Vagina (tissue), 2 donors: ENCODE measurements at regions not wholly inside any gene's neighbourhood (a gene's known extent, or its start where the extent isn't known, plus 50 kb on each side); places are given as distances from the start of the nearest gene placed in this dataset.

ENCODE experiments used
- DNase-seq, 2 donors: peaks; one replicate each; pipeline ENCODE4 v3.0.0-alpha.2; 2017; ENCODE audit errors: extremely low spot score in 2 of 2
- H3K27ac ChIP-seq: fragments of 200-600 bp; sonication (generic); one replicate; pipeline ENCODE4 v1.5.1; 2019
- H3K27me3 ChIP-seq: fragments of 200-600 bp; sonication (generic); one replicate; pipeline ENCODE4 v1.5.1; 2019
- H3K36me3 ChIP-seq, 2 donors: fragments of 200-600 bp; sonication (generic); one replicate each; pipeline ENCODE4 v1.5.1; 2017 to 2019
- H3K4me1 ChIP-seq: fragments of 200-600 bp; sonication (generic); one replicate; pipeline ENCODE4 v1.5.1; 2019
- H3K4me3 ChIP-seq, 2 donors: fragments of 200-600 bp; sonication (generic); 1 replicate in 1 of 2; 2 replicates in 1 of 2; pipeline ENCODE4 v1.5.1; 2016 to 2019
- H3K9me3 ChIP-seq: fragments of 200-600 bp; sonication (generic); one replicate; pipeline ENCODE4 v1.5.1; 2019
- CTCF ChIP-seq, 3 experiments: fragments of 450-650 bp in 2 of 3; fragments of 200-600 bp in 1 of 3; sonication (generic) in 1 of 3; IDR thresholded peaks; one replicate each; pipeline ENCODE4 v1.5.1; 2017 to 2019; ENCODE audit warnings: antibody characterized with exemption in 3 of 3, mild to moderate bottlenecking in 2 of 3, moderate library complexity in 2 of 3
- POLR2A ChIP-seq, 2 donors: fragments of 450-650 bp; IDR thresholded peaks; one replicate each; pipeline ENCODE4 v1.6.1; 2017; ENCODE audit warnings: antibody characterized with exemption in 2 of 2, mild to moderate bottlenecking in 2 of 2, moderate library complexity in 2 of 2
- POLR2AphosphoS5 ChIP-seq, 2 donors: sonication (generic); formaldehyde crosslinking; IDR thresholded peaks; one replicate each; pipeline ENCODE4 v1.9.0; 2017; ENCODE audit warnings: antibody characterized with exemption in 2 of 2, mild to moderate bottlenecking in 2 of 2, low read depth in 1 of 2; ENCODE audit not compliant: insufficient read depth in 1 of 2
- intact Hi-C: fragments of 100-400 bp; cut with DNase I; formaldehyde crosslinking; loops from one replicate; pipeline ENCODE4 v1.15.1; 2023

DNA sequence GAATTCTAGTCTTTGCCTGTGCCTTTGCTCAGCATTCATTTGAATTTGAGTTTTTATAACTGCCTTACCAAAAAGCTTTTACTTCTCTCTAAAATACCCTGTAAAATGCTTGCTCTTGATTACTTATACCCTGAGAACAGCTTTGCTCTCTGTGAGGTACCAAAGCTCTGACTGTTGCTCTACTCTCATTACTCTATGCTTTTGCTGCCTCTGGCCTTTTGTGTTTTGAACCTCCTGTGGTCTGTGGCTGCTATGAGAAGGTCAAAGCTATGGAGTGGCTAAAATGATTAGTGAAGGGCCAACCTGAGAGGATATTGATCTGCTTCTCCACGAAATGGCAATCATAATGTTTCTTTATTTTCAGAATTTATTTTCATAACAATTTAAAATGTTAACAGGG, 375.6 kb upstream of the IMPG1 start:
- no peak overlapping the region for H3K4me3 ChIP-seq
- TF ChIP-seq CTCF (IDR thresholded peaks at IDR 0.05): no peak
- TF ChIP-seq POLR2A (IDR thresholded peaks at IDR 0.05): no peak
- TF ChIP-seq POLR2AphosphoS5 (IDR thresholded peaks at IDR 0.05; ENCODE audit: insufficient read depth in 1 of 2, low read depth in 1 of 2): no peak
- intact Hi-C loops: no loop called here
- H3K9me3 ChIP-seq: no peaks in the 10 kb centered on the region
- H3K4me1 ChIP-seq: no peaks in the 10 kb centered on the region
- no peak overlapping the region for H3K27ac ChIP-seq
- H3K27me3 ChIP-seq: no peaks in the 10 kb centered on the region
- H3K36me3 ChIP-seq: no peaks in the 10 kb centered on the region
- DNase-seq: no peak

DNA sequence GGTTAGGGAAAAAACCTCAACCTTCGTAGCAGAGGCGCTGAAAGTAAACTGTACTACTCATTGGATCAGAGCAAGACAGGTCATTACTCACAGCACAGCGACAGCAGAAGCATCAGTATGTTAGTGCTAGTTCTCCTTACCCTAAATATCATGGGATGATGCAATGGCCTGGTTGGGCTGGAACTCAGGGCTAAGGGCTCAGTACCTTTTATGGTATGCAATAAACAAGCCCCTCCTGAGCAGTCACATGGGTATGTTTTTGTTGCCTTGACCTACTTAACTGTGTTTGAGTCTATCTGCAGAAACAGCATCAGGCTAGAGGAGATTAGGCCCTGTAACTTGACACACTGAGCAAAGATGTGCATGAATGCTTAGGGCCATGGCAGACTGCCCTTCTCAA, 369.4 kb upstream of the IMPG1 start:
- Histone ChIP-seq H3K9me3 (no peaks in the 10 kb centered on the region), H3K4me1 (no peaks in the 10 kb centered on the region), H3K27me3 (no peaks in the 10 kb centered on the region), H3K36me3 (no peaks in the 10 kb centered on the region), H3K4me3 (no peak overlapping the region), H3K27ac (no peak overlapping the region)
- no peak for DNase-seq
- intact Hi-C loops: no loop called here
- TF ChIP-seq CTCF (IDR thresholded peaks at IDR 0.05) (no peak), POLR2AphosphoS5 (IDR thresholded peaks at IDR 0.05; ENCODE audit: insufficient read depth in 1 of 2, low read depth in 1 of 2) (no peak), POLR2A (IDR thresholded peaks at IDR 0.05) (no peak)

DNA sequence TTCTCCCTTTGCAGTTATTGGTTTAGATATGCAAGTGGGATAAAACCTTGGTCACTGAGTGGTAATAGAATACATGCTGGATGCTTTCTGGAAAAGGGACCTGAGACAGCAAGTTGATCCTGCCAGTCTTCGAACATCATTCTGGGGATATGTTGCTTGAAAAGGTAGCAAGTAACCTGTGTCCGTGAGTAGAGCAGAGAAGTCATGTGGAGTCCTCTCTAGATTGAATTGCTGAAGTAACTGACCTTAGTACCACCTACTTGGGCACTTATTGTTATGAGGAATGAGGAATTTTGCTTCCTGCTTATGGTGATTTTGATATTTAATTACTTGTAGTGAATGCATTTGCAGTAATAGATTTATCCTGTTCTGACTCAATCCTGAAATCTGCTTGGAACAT, 367.3 kb upstream of the IMPG1 start:
- H3K9me3 ChIP-seq: no peaks in the 10 kb centered on the region
- no peak for DNase-seq
- no peak overlapping the region for H3K4me3 ChIP-seq
- TF ChIP-seq POLR2AphosphoS5 (IDR thresholded peaks at IDR 0.05; ENCODE audit: insufficient read depth in 1 of 2, low read depth in 1 of 2) (no peak), CTCF (IDR thresholded peaks at IDR 0.05) (no peak), POLR2A (IDR thresholded peaks at IDR 0.05) (no peak)
- H3K4me1 ChIP-seq: no peaks in the 10 kb centered on the region
- intact Hi-C loops: no loop called here
- H3K27me3 ChIP-seq: no peaks in the 10 kb centered on the region
- no peaks in the 10 kb centered on the region for H3K36me3 ChIP-seq
- H3K27ac ChIP-seq: no peak overlapping the region

DNA sequence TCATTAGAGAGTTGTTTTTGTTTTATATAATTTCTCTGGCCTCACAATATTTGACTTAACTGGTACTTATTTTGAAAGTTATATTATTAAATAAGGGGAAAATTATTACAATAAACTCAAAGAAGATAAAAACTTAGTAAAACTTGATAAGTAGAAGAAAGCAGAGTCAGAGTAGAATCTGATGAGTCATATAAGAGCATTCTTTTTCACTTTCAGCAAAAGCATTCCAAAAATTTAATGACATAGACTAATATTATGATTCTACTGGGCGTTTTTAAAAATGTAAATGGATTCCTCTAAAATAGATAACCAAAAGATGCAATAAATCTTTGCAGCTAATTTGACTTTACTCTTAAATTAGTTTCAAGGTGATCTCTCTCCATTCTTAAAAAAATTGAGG, 366.3 kb upstream of the IMPG1 start:
- TF ChIP-seq POLR2A (IDR thresholded peaks at IDR 0.05): no peak
- TF ChIP-seq POLR2AphosphoS5 (IDR thresholded peaks at IDR 0.05; ENCODE audit: insufficient read depth in 1 of 2, low read depth in 1 of 2): no peak
- TF ChIP-seq CTCF (IDR thresholded peaks at IDR 0.05): no peak
- H3K4me3 ChIP-seq: no peak overlapping the region
- H3K27me3 ChIP-seq: no peaks in the 10 kb centered on the region
- DNase-seq: no peak
- H3K27ac ChIP-seq: no peak overlapping the region
- no peaks in the 10 kb centered on the region for H3K9me3 ChIP-seq
- intact Hi-C loops: no loop called here
- H3K36me3 ChIP-seq: no peaks in the 10 kb centered on the region
- no peaks in the 10 kb centered on the region for H3K4me1 ChIP-seq

DNA sequence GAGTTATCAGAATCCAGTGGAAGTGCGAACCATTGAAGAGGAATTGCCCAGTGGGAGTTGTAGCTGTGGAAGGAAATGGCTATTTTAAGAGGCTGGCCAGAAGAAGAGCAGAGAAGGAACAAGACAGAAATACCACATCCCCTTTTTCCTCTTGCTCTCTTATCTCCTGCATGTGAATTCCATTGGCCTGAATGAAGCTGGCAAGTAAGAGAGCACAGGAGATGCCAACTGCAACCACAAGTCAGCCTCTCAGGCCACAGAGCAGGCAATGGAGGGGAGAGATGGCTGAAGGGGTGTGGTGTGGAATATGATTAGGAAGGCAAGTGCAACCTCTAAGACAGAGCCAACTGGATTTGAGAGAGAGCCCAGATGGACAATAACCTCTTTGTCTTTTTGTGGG, 362.7 kb upstream of the IMPG1 start:
- H3K4me3 ChIP-seq: no peak overlapping the region
- H3K27ac ChIP-seq: no peak overlapping the region
- H3K27me3 ChIP-seq: no peaks in the 10 kb centered on the region
- no peaks in the 10 kb centered on the region for H3K36me3 ChIP-seq
- H3K4me1 ChIP-seq: no peaks in the 10 kb centered on the region
- TF ChIP-seq POLR2AphosphoS5 (IDR thresholded peaks at IDR 0.05; ENCODE audit: insufficient read depth in 1 of 2, low read depth in 1 of 2): no peak
- TF ChIP-seq CTCF (IDR thresholded peaks at IDR 0.05): no peak
- TF ChIP-seq POLR2A (IDR thresholded peaks at IDR 0.05): no peak
- no peaks in the 10 kb centered on the region for H3K9me3 ChIP-seq
- intact Hi-C loops: no loop called here
- no peak for DNase-seq
